K562 (cell line): ENCODE measurements at regions not wholly inside any gene's neighbourhood (a gene's known extent, or its start where the extent isn't known, plus 50 kb on each side); places are given as distances from the start of the nearest gene placed in this dataset.
"Not testable (repeated sequence)": the region's sequence is repeated elsewhere in the genome, so short reads cannot be mapped to it uniquely, and the experiment has no call there.

Experiments
- ATAC-seq: fragments of 200-7000 bp; cut with Tn5 transposase; 3 replicates; pipeline ENCODE4 v1.9.1; 2020; ENCODE audit warnings: moderate library complexity
- BruUV-seq: library from RNA; stranded (reverse); fragments of 400-500 nt; replicated peaks from 2 replicates; lab custom pipeline; 2021; lab: Mats Ljungman, UMichigan
- CTCF ChIA-PET: fragments of 300-600 bp; formaldehyde crosslinking; extraction: SDS; loops from one replicate; lab custom pipeline; 2021; ENCODE audit warnings: low intra/inter-chr PET ratio; lab: Yijun Ruan, JAX
- POLR2A ChIA-PET: fragments of 300-600, 350-650 bp; sonication (Branson Sonifier 250); formaldehyde crosslinking; extraction: SDS; loops from one replicate; lab custom pipeline; 2021; ENCODE audit warnings: antibody characterized with exemption, inconsistent platforms; lab: Yijun Ruan, JAX
- DNase-seq, 4 experiments: peaks; one replicate each; pipeline versions ENCODE4 v3.0.0 to v3.0.0-alpha.2; 2011 to 2018; ENCODE audit warnings: low spot score in 3 of 4, mixed read lengths in 3 of 4; ENCODE audit errors: extremely low read depth in 1 of 4
- FAIRE-seq: peaks from 2 replicates; lab custom pipeline; 2011; peaks lifted over from hg19 to GRCh38; lab: Jason Lieb, UNC
- H2AFZ ChIP-seq: 2 replicates; pipeline ENCODE4 v1.6.0; 2011; ENCODE audit warnings: low read depth, low read length, control low read depth, inconsistent platforms
- H3K27ac ChIP-seq: fragments of 200-600 bp; 3 replicates; pipeline ENCODE4 v1.8.0; 2011; ENCODE audit warnings: low read depth, mild to moderate bottlenecking, control low read depth, inconsistent platforms, low read length, moderate library complexity, mixed read lengths; ENCODE audit errors: extremely low read depth
- H3K27me3 ChIP-seq, 2 experiments: fragments of 300-600 bp in 1 of 2; 2 replicates in 1 of 2; 3 replicates in 1 of 2; pipeline versions ENCODE4 v1.6.0 to v1.8.0; 2011; ENCODE audit warnings: inconsistent platforms in 2 of 2, low read length in 2 of 2, mild to moderate bottlenecking in 1 of 2, mixed read lengths in 1 of 2, moderate library complexity in 1 of 2; ENCODE audit not compliant: control insufficient read depth in 2 of 2, insufficient read depth in 2 of 2
- H3K36me3 ChIP-seq: fragments of 300-600 bp; 3 replicates; pipeline ENCODE4 v1.8.0; 2011; ENCODE audit warnings: mild to moderate bottlenecking, low read length, inconsistent platforms; ENCODE audit not compliant: control insufficient read depth, insufficient read depth
- H3K4me1 ChIP-seq, 2 experiments: fragments of 200-600 bp in 1 of 2; replicated peaks in 1 of 2; 2 replicates in 1 of 2; 3 replicates in 1 of 2; pipeline versions ENCODE4 v1.5.1 to v1.8.0; 2011; ENCODE audit warnings: inconsistent platforms in 2 of 2, low read length in 2 of 2, mild to moderate bottlenecking in 1 of 2, mixed read lengths in 1 of 2, moderate library complexity in 1 of 2; ENCODE audit not compliant: control insufficient read depth in 2 of 2, insufficient read depth in 2 of 2
- H3K4me2 ChIP-seq: 2 replicates; pipeline ENCODE4 v1.6.1; 2011; ENCODE audit warnings: low read length, control low read depth, inconsistent platforms, mixed read lengths; ENCODE audit not compliant: insufficient read depth
- H3K4me3 ChIP-seq: fragments of 200-600 bp; sonication (generic), shearing (Covaris generic); 2 replicates; pipeline ENCODE4 v1.5.1; 2016; ENCODE audit warnings: control low read depth, inconsistent platforms
- H3K79me2 ChIP-seq: fragments of 200-600 bp; 3 replicates; pipeline ENCODE4 v1.8.0; 2011; ENCODE audit warnings: low read length, inconsistent platforms; ENCODE audit not compliant: control insufficient read depth, insufficient read depth
- H3K9ac ChIP-seq, 2 experiments: 2 replicates each; pipeline versions ENCODE4 v1.6.0 to v1.6.1; 2011; ENCODE audit warnings: low read depth in 2 of 2, low read length in 2 of 2, control low read depth in 1 of 2, inconsistent platforms in 1 of 2, mild to moderate bottlenecking in 1 of 2, mixed read lengths in 1 of 2; ENCODE audit not compliant: insufficient read depth in 1 of 2
- H3K9me1 ChIP-seq: one replicate; pipeline ENCODE4 v1.6.0; 2011; ENCODE audit warnings: inconsistent platforms, mild to moderate bottlenecking, low read length, moderate library complexity; ENCODE audit not compliant: control insufficient read depth, insufficient read depth
- H3K9me3 ChIP-seq: replicated peaks from 2 replicates; pipeline ENCODE4 v1.5.1; 2011; ENCODE audit warnings: low read depth, low read length, inconsistent platforms; ENCODE audit not compliant: control insufficient read depth, insufficient read depth
- H4K20me1 ChIP-seq: replicated peaks from 2 replicates; pipeline ENCODE4 v1.6.1; 2011; ENCODE audit warnings: low read length, inconsistent platforms, mixed read lengths; ENCODE audit not compliant: control insufficient read depth, insufficient read depth
- ELF1 ChIP-seq: fragments of 200-800 bp; sonication (Bioruptor generic); IDR thresholded peaks from 2 replicates; pipeline ENCODE4 v1.6.1; 2016; ENCODE audit warnings: missing genetic modification characterization, missing compliant biosample characterization
- FOXK2 ChIP-seq, 2 experiments: fragments of 450-650 bp; IDR thresholded peaks in 1 of 2; conservative IDR thresholded peaks in 1 of 2; 2 replicates each; pipeline ENCODE4 v1.6.1; 2016; ENCODE audit warnings: low read depth in 2 of 2, mild to moderate bottlenecking in 1 of 2
- KLF13 ChIP-seq: fragments of 450-650 bp; IDR thresholded peaks from 2 replicates; pipeline ENCODE4 v1.6.1; 2016; ENCODE audit warnings: missing genetic modification characterization, low read depth, mild to moderate bottlenecking, missing compliant biosample characterization, moderate library complexity, borderline replicate concordance
- PTTG1 ChIP-seq: fragments of 450-650 bp; IDR thresholded peaks from 2 replicates; pipeline ENCODE4 v1.6.1; 2016; ENCODE audit warnings: low read depth, mild to moderate bottlenecking, missing genetic modification characterization, missing compliant biosample characterization
- RBM25 ChIP-seq: fragments of 200-400 bp; formaldehyde crosslinking; IDR thresholded peaks from 2 replicates; pipeline ENCODE4 v1.6.1; 2018; ENCODE audit warnings: low read length, low read depth, moderate library complexity; ENCODE audit not compliant: severe bottlenecking
- ZNF146 ChIP-seq: IDR thresholded peaks from one replicate; pipeline ENCODE4 v1.6.1; 2018; ENCODE audit warnings: missing compliant biosample characterization; ENCODE audit not compliant: unreplicated experiment
- ZNF174 ChIP-seq: fragments of 250-450 bp; sonication (Bioruptor Pico); IDR thresholded peaks from 2 replicates; pipeline ENCODE4 v1.4.0; 2020; ENCODE audit warnings: mild to moderate bottlenecking
- ZNF3 ChIP-seq: fragments of 250-450 bp; sonication (Bioruptor Pico); IDR thresholded peaks from 2 replicates; pipeline ENCODE4 v1.5.0; 2021; ENCODE audit warnings: mild to moderate bottlenecking, moderate library complexity
- ZNF764 ChIP-seq: fragments of 250-450 bp; sonication (Bioruptor Pico); IDR thresholded peaks from 2 replicates; pipeline ENCODE4 v1.4.0; 2020; ENCODE audit warnings: low read depth, mild to moderate bottlenecking, moderate library complexity
- WGBS: fragments of 100-300 bp; shearing (Covaris generic); methylation state at CpG from one replicate; pipeline ENCODE4 v1.1.6; 2016; ENCODE audit warnings: low coverage, mixed read lengths; ENCODE audit not compliant: insufficient coverage; ENCODE audit errors: missing lambda C conversion rate; 5-methylcytosine and 5-hydroxymethylcytosine counted together
- in situ Hi-C: fragments of 300-500 bp; cut with MboI; formaldehyde crosslinking; loops from 4 replicates; pipeline ENCODE4 v1.15.0; 2018; ENCODE audit warnings: inconsistent platforms, mixed read lengths
- intact Hi-C: fragments of 100-400 bp; cut with micrococcal nuclease; formaldehyde crosslinking; loops from 2 replicates; pipeline ENCODE4 v1.14.2; 2022

GRCh38 chr11:87804176-87804575 lies 371.1 kb downstream of the RAB38 start (continued):
- TF ChIP-seq KLF13 (tag): no peak

GRCh38 chr11:87803748-87804147 lies 371.5 kb downstream of the RAB38 start:
- no TSS peak for BruUV-seq

GRCh38 chr11:87784862-87785261 lies 390.4 kb downstream of the RAB38 start:
- in situ Hi-C loops, FAIRE-seq, H3K4me2 ChIP-seq, DNase-seq, intact Hi-C loops, H3K4me3 ChIP-seq, H3K27ac ChIP-seq, H3K36me3 ChIP-seq, H3K79me2 ChIP-seq, H3K9ac ChIP-seq, H3K9me3 ChIP-seq, CTCF ChIA-PET, H4K20me1 ChIP-seq, ATAC-seq, H2AFZ ChIP-seq, H3K4me1 ChIP-seq, H3K9me1 ChIP-seq, H3K27me3 ChIP-seq, BruUV-seq, POLR2A ChIA-PET: not testable (repeated sequence)
- TF ChIP-seq ZNF146 (CRISPR knock-in tag) (peak; percentile 93), RBM25 (peak; percentile 38)
- 1% methylated on average over 7 of the region's 7 CpGs for WGBS

More at GRCh38 chr11:87803748-87804147, 371.5 kb downstream of the RAB38 start:
- DNase-seq: no peak
- in situ Hi-C loops: no loop called here
- H3K9me1 ChIP-seq: no peaks in the 10 kb centered on the region
- no peak for TF ChIP-seq ZNF3 (CRISPR knock-in tag)
- no peak for TF ChIP-seq ZNF764 (CRISPR knock-in tag)
- no peak for TF ChIP-seq PTTG1 (tag)
- no peak for TF ChIP-seq FOXK2 (conservative IDR thresholded peaks at IDR 0.05 in 1 of 2, IDR thresholded peaks at IDR 0.05 in 1 of 2; ENCODE audit: low read depth in 2 of 2)
- no peak for TF ChIP-seq ELF1
- no peak for TF ChIP-seq ZNF174
- TF ChIP-seq, all 486 proteins: peak for 0
- Histone ChIP-seq H2AFZ (no peak overlapping the region), H3K27ac (no peak overlapping the region), H3K79me2 (no peaks in the 10 kb centered on the region), H3K9me3 (no peaks in the 10 kb centered on the region), H3K9ac (no peak overlapping the region), H3K4me3 (no peak overlapping the region), H3K36me3 (no peaks in the 10 kb centered on the region), H3K4me1 (no peaks in the 10 kb centered on the region), H3K27me3 (no peaks in the 10 kb centered on the region), H4K20me1 (no peaks in the 10 kb centered on the region), H3K4me2 (no peak overlapping the region)
- intact Hi-C loops: no loop called here
- ChIA-PET CTCF (no interaction called here), POLR2A (no interaction called here)
- WGBS: 0% methylated on average over 3 of the region's 3 CpGs
- FAIRE-seq: no peak
- ATAC-seq: no peak
